ENCODE measurements at regions not wholly inside any gene's neighbourhood (a gene's known extent, or its start where the extent isn't known, plus 50 kb on each side); places are given as distances from the start of the nearest gene placed in this dataset.

GRCh38 chr1:30258471-30258870, 464.9 kb downstream of the MATN1 start:
- TF ChIP-seq TAF1 (IDR thresholded peaks at IDR 0.05; ENCODE audit: borderline replicate concordance, insufficient read depth, low read length): no peak
- TF ChIP-seq SIN3A (IDR thresholded peaks at IDR 0.05; ENCODE audit: borderline replicate concordance, insufficient read depth, low read length): no peak
- TF ChIP-seq, protein P1, sequence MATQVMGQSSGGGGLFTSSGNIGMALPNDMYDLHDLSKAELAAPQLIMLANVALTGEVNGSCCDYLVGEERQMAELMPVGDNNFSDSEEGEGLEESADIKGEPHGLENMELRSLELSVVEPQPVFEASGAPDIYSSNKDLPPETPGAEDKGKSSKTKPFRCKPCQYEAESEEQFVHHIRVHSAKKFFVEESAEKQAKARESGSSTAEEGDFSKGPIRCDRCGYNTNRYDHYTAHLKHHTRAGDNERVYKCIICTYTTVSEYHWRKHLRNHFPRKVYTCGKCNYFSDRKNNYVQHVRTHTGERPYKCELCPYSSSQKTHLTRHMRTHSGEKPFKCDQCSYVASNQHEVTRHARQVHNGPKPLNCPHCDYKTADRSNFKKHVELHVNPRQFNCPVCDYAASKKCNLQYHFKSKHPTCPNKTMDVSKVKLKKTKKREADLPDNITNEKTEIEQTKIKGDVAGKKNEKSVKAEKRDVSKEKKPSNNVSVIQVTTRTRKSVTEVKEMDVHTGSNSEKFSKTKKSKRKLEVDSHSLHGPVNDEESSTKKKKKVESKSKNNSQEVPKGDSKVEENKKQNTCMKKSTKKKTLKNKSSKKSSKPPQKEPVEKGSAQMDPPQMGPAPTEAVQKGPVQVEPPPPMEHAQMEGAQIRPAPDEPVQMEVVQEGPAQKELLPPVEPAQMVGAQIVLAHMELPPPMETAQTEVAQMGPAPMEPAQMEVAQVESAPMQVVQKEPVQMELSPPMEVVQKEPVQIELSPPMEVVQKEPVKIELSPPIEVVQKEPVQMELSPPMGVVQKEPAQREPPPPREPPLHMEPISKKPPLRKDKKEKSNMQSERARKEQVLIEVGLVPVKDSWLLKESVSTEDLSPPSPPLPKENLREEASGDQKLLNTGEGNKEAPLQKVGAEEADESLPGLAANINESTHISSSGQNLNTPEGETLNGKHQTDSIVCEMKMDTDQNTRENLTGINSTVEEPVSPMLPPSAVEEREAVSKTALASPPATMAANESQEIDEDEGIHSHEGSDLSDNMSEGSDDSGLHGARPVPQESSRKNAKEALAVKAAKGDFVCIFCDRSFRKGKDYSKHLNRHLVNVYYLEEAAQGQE (IDR thresholded peaks at IDR 0.05; ENCODE audit: insufficient read depth in 1 of 2, low read depth in 2 of 2, low read length in 2 of 2): no peak
- no peak for TF ChIP-seq POLR2AphosphoS5 (IDR thresholded peaks at IDR 0.05; ENCODE audit: low read depth, low read length)
- no peak for TF ChIP-seq FOXP2 (optimal IDR thresholded peaks at IDR 0.05; ENCODE audit: borderline replicate concordance, extremely low read depth, extremely low read length, insufficient read depth)

DNA sequence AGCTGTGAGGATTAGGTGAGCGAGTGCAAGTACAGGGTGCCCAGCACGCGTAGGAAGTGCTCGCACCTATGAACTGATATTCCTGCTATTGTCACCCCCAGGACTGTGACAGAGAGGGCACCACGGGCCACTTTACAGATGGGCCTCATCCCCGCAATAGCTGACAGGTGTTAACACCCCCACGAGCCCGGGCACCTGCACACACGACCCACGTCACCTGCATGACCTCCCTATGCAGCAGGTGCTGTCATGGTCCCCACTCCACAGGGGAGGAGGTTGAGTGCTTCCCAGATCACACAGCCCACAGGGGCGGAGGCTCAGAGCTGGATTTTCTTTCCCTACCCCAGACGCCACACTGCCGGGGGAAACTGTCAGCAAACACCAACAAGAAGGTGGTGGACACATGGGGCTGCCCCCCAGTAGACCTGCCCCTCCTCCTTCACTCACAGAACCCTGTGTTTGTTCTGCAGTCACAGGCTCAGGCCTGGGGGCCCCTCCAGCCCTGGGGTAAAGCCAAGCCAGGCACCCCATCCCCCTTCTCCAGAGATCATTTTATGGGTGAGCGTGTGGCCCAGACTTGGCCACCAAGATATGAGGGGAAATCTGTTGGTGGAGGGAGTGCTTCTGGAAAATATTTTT, 465.5 kb downstream of the MATN1 start:
- TF ChIP-seq SIN3A (IDR thresholded peaks at IDR 0.05; ENCODE audit: borderline replicate concordance, insufficient read depth, low read length): no peak
- TF ChIP-seq, protein P1 (IDR thresholded peaks at IDR 0.05; ENCODE audit: insufficient read depth in 1 of 2, low read depth in 2 of 2, low read length in 2 of 2): no peak
- TF ChIP-seq POLR2AphosphoS5 (IDR thresholded peaks at IDR 0.05; ENCODE audit: low read depth, low read length): no peak
- no peak for TF ChIP-seq TAF1 (IDR thresholded peaks at IDR 0.05; ENCODE audit: borderline replicate concordance, insufficient read depth, low read length)
- TF ChIP-seq FOXP2 (optimal IDR thresholded peaks at IDR 0.05; ENCODE audit: borderline replicate concordance, extremely low read depth, extremely low read length, insufficient read depth): no peak

DNA sequence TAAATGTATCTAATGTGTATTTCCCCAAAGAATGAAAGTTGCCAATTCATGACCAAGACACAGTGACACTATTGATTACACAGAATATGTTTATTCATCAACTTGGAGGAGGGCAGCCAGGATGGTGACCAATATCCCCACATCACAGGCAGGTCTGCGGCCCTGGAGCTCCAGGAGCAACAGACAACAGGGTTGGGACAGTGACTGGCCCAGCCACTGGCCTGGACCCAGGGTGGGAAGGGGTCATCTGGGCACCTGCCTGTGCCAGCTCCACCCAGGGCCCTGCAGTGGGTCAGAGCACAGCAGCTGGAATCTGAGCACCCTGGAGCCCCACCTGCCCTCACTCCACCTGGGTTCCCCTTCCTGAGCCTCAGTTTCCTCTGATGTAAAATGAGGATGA, 466.1 kb downstream of the MATN1 start:
- TF ChIP-seq POLR2AphosphoS5 (IDR thresholded peaks at IDR 0.05; ENCODE audit: low read depth, low read length) (no peak), FOXP2 (optimal IDR thresholded peaks at IDR 0.05; ENCODE audit: borderline replicate concordance, extremely low read depth, extremely low read length, insufficient read depth) (no peak), TAF1 (IDR thresholded peaks at IDR 0.05; ENCODE audit: borderline replicate concordance, insufficient read depth, low read length) (no peak), SIN3A (IDR thresholded peaks at IDR 0.05; ENCODE audit: borderline replicate concordance, insufficient read depth, low read length) (no peak)
- TF ChIP-seq, protein P1 (IDR thresholded peaks at IDR 0.05; ENCODE audit: insufficient read depth in 1 of 2, low read depth in 2 of 2, low read length in 2 of 2): no peak

GRCh38 chr1:30256911-30257310, 466.5 kb downstream of the MATN1 start:
- TF ChIP-seq POLR2AphosphoS5 (IDR thresholded peaks at IDR 0.05; ENCODE audit: low read depth, low read length) (no peak), TAF1 (IDR thresholded peaks at IDR 0.05; ENCODE audit: borderline replicate concordance, insufficient read depth, low read length) (no peak), FOXP2 (optimal IDR thresholded peaks at IDR 0.05; ENCODE audit: borderline replicate concordance, extremely low read depth, extremely low read length, insufficient read depth) (no peak), SIN3A (IDR thresholded peaks at IDR 0.05; ENCODE audit: borderline replicate concordance, insufficient read depth, low read length) (no peak)
- TF ChIP-seq, protein P1 (IDR thresholded peaks at IDR 0.05; ENCODE audit: insufficient read depth in 1 of 2, low read depth in 2 of 2, low read length in 2 of 2): no peak

Data from PFSK-1 (cell line).